Fibroblast of lung (primary cell): ENCODE measurements at regions not wholly inside any gene's neighbourhood (a gene's known extent, or its start where the extent isn't known, plus 50 kb on each side); places are given as distances from the start of the nearest gene placed in this dataset.
"Not testable (repeated sequence)": the region's sequence is repeated elsewhere in the genome, so short reads cannot be mapped to it uniquely, and the experiment has no call there.

Source experiments
- DNase-seq, 2 donors: peaks; one replicate each; pipeline versions ENCODE4 v3.0.0 to v3.0.0-alpha.2; 2010; ENCODE audit warnings: low read depth in 2 of 2
- H2AFZ ChIP-seq: 2 replicates; pipeline ENCODE4 v1.5.1; 2012; ENCODE audit warnings: low read length, control low read depth, inconsistent platforms
- H3K27ac ChIP-seq: 2 replicates; pipeline ENCODE4 v1.5.1; 2011; ENCODE audit warnings: low read length, control low read depth; ENCODE audit not compliant: insufficient read depth
- H3K27me3 ChIP-seq: 2 replicates; pipeline ENCODE4 v1.5.1; 2011; ENCODE audit warnings: mild to moderate bottlenecking, low read length; ENCODE audit not compliant: control insufficient read depth, insufficient read depth
- H3K36me3 ChIP-seq: 2 replicates; pipeline ENCODE4 v1.5.1; 2011; ENCODE audit warnings: low read length; ENCODE audit not compliant: control insufficient read depth, insufficient read depth
- H3K4me1 ChIP-seq: 2 replicates; pipeline ENCODE4 v1.5.1; 2011; ENCODE audit warnings: low read length; ENCODE audit not compliant: control insufficient read depth, insufficient read depth; ENCODE audit errors: extremely low read depth
- H3K4me2 ChIP-seq: 2 replicates; pipeline ENCODE4 v1.5.1; 2011; ENCODE audit warnings: low read length, control low read depth; ENCODE audit not compliant: insufficient read depth; ENCODE audit errors: extremely low read depth
- H3K4me3 ChIP-seq, 4 experiments: fragments of 200-600 bp in 1 of 4; sonication (generic) in 1 of 4; replicated peaks in 1 of 4; 2 replicates each; pipeline ENCODE4 v1.5.1; 2011 to 2016; ENCODE audit warnings: low read length in 4 of 4, low read depth in 3 of 4, mild to moderate bottlenecking in 3 of 4, control low read depth in 2 of 4, inconsistent platforms in 1 of 4, mixed read lengths in 1 of 4; ENCODE audit not compliant: insufficient read depth in 1 of 4; ENCODE audit errors: control extremely low read depth in 1 of 4
- H3K79me2 ChIP-seq: 2 replicates; pipeline ENCODE4 v1.5.1; 2012; ENCODE audit warnings: mild to moderate bottlenecking, low read length, inconsistent platforms; ENCODE audit not compliant: control insufficient read depth, insufficient read depth
- H3K9ac ChIP-seq: 2 replicates; pipeline ENCODE4 v1.5.1; 2011; ENCODE audit warnings: mild to moderate bottlenecking, low read length, control low read depth; ENCODE audit not compliant: insufficient read depth
- H3K9me3 ChIP-seq: 2 replicates; pipeline ENCODE4 v1.5.1; 2012; ENCODE audit warnings: low read depth, low read length; ENCODE audit not compliant: control insufficient read depth, insufficient read depth
- H4K20me1 ChIP-seq: 2 replicates; pipeline ENCODE4 v1.5.1; 2011; ENCODE audit warnings: low read length; ENCODE audit not compliant: control insufficient read depth, insufficient read depth; ENCODE audit errors: extremely low read depth
- CTCF ChIP-seq, 2 donors: IDR thresholded peaks in 1 of 2; conservative IDR thresholded peaks in 1 of 2; 1 replicate in 1 of 2; 2 replicates in 1 of 2; pipeline ENCODE4 v1.5.1; 2011 to 2012; ENCODE audit warnings: low read length in 2 of 2, control low read depth in 1 of 2, inconsistent platforms in 1 of 2, low read depth in 1 of 2, mild to moderate bottlenecking in 1 of 2
- EZH2 ChIP-seq: IDR thresholded peaks from 2 replicates; pipeline ENCODE4 v1.5.1; 2012; ENCODE audit warnings: low read length, control low read depth, mild to moderate bottlenecking; ENCODE audit errors: missing control alignments

GRCh38 chr1:234823191-234824176 lies 213.5 kb upstream of the IRF2BP2 start:
- DNase-seq = no peak
- Histone ChIP-seq H3K4me2 (no peak overlapping the region), H2AFZ (no peak overlapping the region), H3K9ac (no peak overlapping the region), H3K4me1 (no peaks in the 10 kb centered on the region), H4K20me1 (no peaks in the 10 kb centered on the region), H3K9me3 (no peaks in the 10 kb centered on the region), H3K4me3 (no peak overlapping the region), H3K27ac (no peak overlapping the region), H3K27me3 (peaks cover 11% of the 10 kb centered on the region), H3K79me2 (no peaks in the 10 kb centered on the region), H3K36me3 (no peaks in the 10 kb centered on the region)
- TF ChIP-seq EZH2 (no peak), CTCF (conservative IDR thresholded peaks at IDR 0.05 in 1 of 2, IDR thresholded peaks at IDR 0.05 in 1 of 2; ENCODE audit: low read depth in 1 of 2, low read length in 2 of 2) (no peak)

GRCh38 chr1:234821840-234822239 lies 211.9 kb upstream of the IRF2BP2 start:
- H3K9me3 ChIP-seq = no peaks in the 10 kb centered on the region
- H4K20me1 ChIP-seq = no peaks in the 10 kb centered on the region
- TF ChIP-seq EZH2 = no peak
- no peak for TF ChIP-seq CTCF (conservative IDR thresholded peaks at IDR 0.05 in 1 of 2, IDR thresholded peaks at IDR 0.05 in 1 of 2; ENCODE audit: low read depth in 1 of 2, low read length in 2 of 2)
- H3K27me3 ChIP-seq = no peaks in the 10 kb centered on the region
- H3K36me3 ChIP-seq = no peaks in the 10 kb centered on the region
- no peak overlapping the region for H3K9ac ChIP-seq
- H3K4me3 ChIP-seq = no peak overlapping the region
- H3K4me1 ChIP-seq = no peaks in the 10 kb centered on the region
- no peaks in the 10 kb centered on the region for H3K79me2 ChIP-seq
- H3K4me2 ChIP-seq = no peak overlapping the region
- no peak for DNase-seq
- no peak overlapping the region for H3K27ac ChIP-seq
- no peak overlapping the region for H2AFZ ChIP-seq

GRCh38 chr1:234820597-234820996 lies 210.6 kb upstream of the IRF2BP2 start:
- H3K9ac ChIP-seq = no peak overlapping the region
- H3K4me1 ChIP-seq = no peaks in the 10 kb centered on the region
- no peaks in the 10 kb centered on the region for H3K79me2 ChIP-seq
- no peaks in the 10 kb centered on the region for H3K9me3 ChIP-seq
- TF ChIP-seq EZH2 = no peak
- H4K20me1 ChIP-seq = no peaks in the 10 kb centered on the region
- no peak overlapping the region for H3K4me2 ChIP-seq
- no peak overlapping the region for H2AFZ ChIP-seq
- no peak overlapping the region for H3K4me3 ChIP-seq
- H3K27me3 ChIP-seq = no peaks in the 10 kb centered on the region
- no peaks in the 10 kb centered on the region for H3K36me3 ChIP-seq
- no peak for DNase-seq
- no peak overlapping the region for H3K27ac ChIP-seq

GRCh38 chr1:234819845-234820244 lies 209.9 kb upstream of the IRF2BP2 start:
- H3K9me3 ChIP-seq, H3K79me2 ChIP-seq, H2AFZ ChIP-seq, H3K4me2 ChIP-seq, DNase-seq, H3K4me3 ChIP-seq, H3K27ac ChIP-seq, H4K20me1 ChIP-seq, H3K4me1 ChIP-seq, H3K27me3 ChIP-seq, H3K9ac ChIP-seq, H3K36me3 ChIP-seq: not testable (repeated sequence)

GRCh38 chr1:234818040-234818387 lies 208.0 kb upstream of the IRF2BP2 start:
- DNase-seq, H3K9ac ChIP-seq, H3K27me3 ChIP-seq, H3K79me2 ChIP-seq, H2AFZ ChIP-seq, H4K20me1 ChIP-seq, H3K36me3 ChIP-seq, H3K4me3 ChIP-seq, H3K27ac ChIP-seq, H3K4me1 ChIP-seq, H3K4me2 ChIP-seq, H3K9me3 ChIP-seq: not testable (repeated sequence)
